Thyroid gland (tissue), 4 donors: ENCODE measurements at regions not wholly inside any gene's neighbourhood (a gene's known extent, or its start where the extent isn't known, plus 50 kb on each side); places are given as distances from the start of the nearest gene placed in this dataset.

Experiments used
- POLR2A ChIP-seq, 2 donors: fragments of 450-650 bp; IDR thresholded peaks; one replicate each; pipeline ENCODE4 v1.6.1; 2017; ENCODE audit warnings: antibody characterized with exemption in 2 of 2, mild to moderate bottlenecking in 2 of 2, moderate library complexity in 1 of 2
- TF ChIP-seq, protein P1 (sequence below), 6 experiments: fragments of 200-600 bp in 3 of 6; fragments of 450-650 bp in 3 of 6; sonication (generic) in 3 of 6; IDR thresholded peaks; one replicate each; pipeline ENCODE4 v1.5.1; 2016 to 2019; ENCODE audit warnings: antibody characterized with exemption in 6 of 6, mild to moderate bottlenecking in 2 of 6, inconsistent platforms in 1 of 6, moderate library complexity in 1 of 6

GRCh38 chr15:95359966-95360365 lies 970.5 kb upstream of the NR2F2 start:
- TF ChIP-seq, protein P1, sequence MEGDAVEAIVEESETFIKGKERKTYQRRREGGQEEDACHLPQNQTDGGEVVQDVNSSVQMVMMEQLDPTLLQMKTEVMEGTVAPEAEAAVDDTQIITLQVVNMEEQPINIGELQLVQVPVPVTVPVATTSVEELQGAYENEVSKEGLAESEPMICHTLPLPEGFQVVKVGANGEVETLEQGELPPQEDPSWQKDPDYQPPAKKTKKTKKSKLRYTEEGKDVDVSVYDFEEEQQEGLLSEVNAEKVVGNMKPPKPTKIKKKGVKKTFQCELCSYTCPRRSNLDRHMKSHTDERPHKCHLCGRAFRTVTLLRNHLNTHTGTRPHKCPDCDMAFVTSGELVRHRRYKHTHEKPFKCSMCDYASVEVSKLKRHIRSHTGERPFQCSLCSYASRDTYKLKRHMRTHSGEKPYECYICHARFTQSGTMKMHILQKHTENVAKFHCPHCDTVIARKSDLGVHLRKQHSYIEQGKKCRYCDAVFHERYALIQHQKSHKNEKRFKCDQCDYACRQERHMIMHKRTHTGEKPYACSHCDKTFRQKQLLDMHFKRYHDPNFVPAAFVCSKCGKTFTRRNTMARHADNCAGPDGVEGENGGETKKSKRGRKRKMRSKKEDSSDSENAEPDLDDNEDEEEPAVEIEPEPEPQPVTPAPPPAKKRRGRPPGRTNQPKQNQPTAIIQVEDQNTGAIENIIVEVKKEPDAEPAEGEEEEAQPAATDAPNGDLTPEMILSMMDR (IDR thresholded peaks at IDR 0.05) = no peak
- no peak for TF ChIP-seq POLR2A (IDR thresholded peaks at IDR 0.05)
